Erythroblast (primary cell): ENCODE measurements at regions not wholly inside any gene's neighbourhood (a gene's known extent, or its start where the extent isn't known, plus 50 kb on each side); places are given as distances from the start of the nearest gene placed in this dataset.

ENCODE experiments used
- DNase-seq, 2 experiments: peaks; one replicate each; lab custom pipeline; 2025; lab: John Stamatoyannopoulos, UW
- GATA1 ChIP-seq: IDR thresholded peaks from 2 replicates; pipeline ENCODE4 v1.6.1; 2011; ENCODE audit warnings: low read depth, mild to moderate bottlenecking, control low read depth, low read length, moderate library complexity
- POLR2A ChIP-seq: IDR thresholded peaks from 2 replicates; pipeline ENCODE4 v1.6.1; 2011; ENCODE audit warnings: mild to moderate bottlenecking, low read length

GRCh38 chr6:43977404-43978111, 149.7 kb downstream of the MRPL14 start:
- DNase-seq = peak; percentile 31 to 36
- TF ChIP-seq POLR2A (no peak), GATA1 (no peak)

GRCh38 chr6:43976706-43977403, 150.4 kb downstream of the MRPL14 start:
- no peak for TF ChIP-seq POLR2A
- TF ChIP-seq GATA1 = no peak
- no peak for DNase-seq

- TF ChIP-seq POLR2A (no peak), GATA1 (no peak)
- DNase-seq = no peak
These were observed 152.5 kb downstream of the MRPL14 start for GRCh38 chr6:43974643-43975230.

GRCh38 chr6:43973357-43973756, 153.9 kb downstream of the MRPL14 start:
- DNase-seq = no peak
- TF ChIP-seq POLR2A (no peak), GATA1 (no peak)

- no peak for DNase-seq
- TF ChIP-seq GATA1 (no peak), POLR2A (no peak)
These were observed 154.3 kb downstream of the MRPL14 start for GRCh38 chr6:43972913-43973300.

GRCh38 chr6:43972179-43972912, 154.9 kb downstream of the MRPL14 start:
- TF ChIP-seq POLR2A (peak; percentile 68), GATA1 (no peak)

GRCh38 chr6:43971776-43972126, 155.5 kb downstream of the MRPL14 start:
- TF ChIP-seq GATA1 (no peak), POLR2A (no peak)
- peak; percentile 45 to 60 for DNase-seq

More at GRCh38 chr6:43972179-43972912, 154.9 kb downstream of the MRPL14 start:
- DNase-seq = peak; percentile 64 to 76

- DNase-seq = peak; percentile 57 to 62
- TF ChIP-seq GATA1 = no peak
- no peak for TF ChIP-seq POLR2A
These were observed 156.1 kb downstream of the MRPL14 start for GRCh38 chr6:43970913-43971775.

- peak in 1 of 2 experiments; percentile 56 for DNase-seq
- TF ChIP-seq GATA1 (no peak), POLR2A (no peak)
These were observed 157.0 kb downstream of the MRPL14 start for GRCh38 chr6:43970068-43970912.

GRCh38 chr6:43969158-43969981, 157.9 kb downstream of the MRPL14 start:
- TF ChIP-seq POLR2A (peak; percentile 19), GATA1 (no peak)
- DNase-seq = peak; percentile 88 to 94
